ENCODE measurements at regions not wholly inside any gene's neighbourhood (a gene's known extent, or its start where the extent isn't known, plus 50 kb on each side); places are given as distances from the start of the nearest gene placed in this dataset.

DNA sequence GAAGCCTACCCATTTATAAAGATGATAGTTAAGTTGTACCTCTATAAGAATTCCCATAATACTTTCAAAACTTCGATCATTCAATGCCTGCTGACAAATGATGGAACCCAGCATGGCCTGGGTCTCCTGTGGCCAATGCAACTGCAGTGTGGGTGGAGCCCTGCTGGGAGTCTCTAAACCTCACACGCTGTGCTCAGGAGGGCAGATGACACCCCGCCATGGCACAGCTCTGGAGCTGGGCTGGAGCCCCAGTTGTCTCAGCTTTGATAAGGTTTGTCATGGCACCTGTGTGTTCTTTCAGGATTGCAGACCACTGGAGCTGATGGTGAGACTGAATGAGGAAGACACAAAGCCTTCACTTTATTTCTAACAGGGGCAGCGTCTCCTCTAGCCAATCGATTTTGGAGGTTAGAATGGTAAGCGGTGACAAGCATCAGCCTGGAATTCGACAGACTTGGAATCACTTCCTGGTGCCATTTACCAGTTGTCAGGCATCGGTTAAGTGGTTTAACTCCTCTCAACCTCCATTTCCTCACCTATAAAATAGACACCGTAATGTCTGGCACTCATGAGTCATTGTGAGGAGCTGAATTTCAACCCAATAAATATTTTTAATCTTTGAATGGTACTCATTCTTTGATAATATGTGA, 383.6 kb upstream of the SALL3 start:
- no peak for DNase-seq (ENCODE audit: low spot score)

DNA sequence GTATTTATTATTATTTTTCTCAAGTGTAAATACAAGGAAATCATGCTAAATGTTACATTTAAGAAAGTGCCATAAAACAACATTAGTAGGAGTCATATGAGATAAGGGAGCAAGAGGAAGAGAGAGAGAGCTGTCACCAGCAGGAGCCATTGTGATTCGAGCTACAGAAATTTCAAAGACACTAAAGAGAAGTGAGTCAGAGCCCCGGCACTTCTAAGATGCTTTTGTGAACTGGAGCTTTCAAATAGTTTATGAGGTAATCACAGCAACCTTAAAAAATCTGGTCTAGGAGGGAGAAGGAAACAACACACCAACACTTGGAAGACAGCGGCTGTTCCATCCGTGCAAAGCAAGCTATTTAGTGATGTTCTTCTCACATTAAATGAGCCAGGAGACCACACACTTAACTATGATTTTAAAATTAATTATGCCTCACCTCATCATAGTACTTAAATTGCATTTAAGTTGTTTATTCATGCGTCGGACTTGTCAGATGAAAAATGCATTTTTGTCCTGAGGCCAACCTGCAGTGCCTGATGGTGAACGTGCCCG, 382.7 kb upstream of the SALL3 start:
- DNase-seq (ENCODE audit: low spot score) = no peak

DNA sequence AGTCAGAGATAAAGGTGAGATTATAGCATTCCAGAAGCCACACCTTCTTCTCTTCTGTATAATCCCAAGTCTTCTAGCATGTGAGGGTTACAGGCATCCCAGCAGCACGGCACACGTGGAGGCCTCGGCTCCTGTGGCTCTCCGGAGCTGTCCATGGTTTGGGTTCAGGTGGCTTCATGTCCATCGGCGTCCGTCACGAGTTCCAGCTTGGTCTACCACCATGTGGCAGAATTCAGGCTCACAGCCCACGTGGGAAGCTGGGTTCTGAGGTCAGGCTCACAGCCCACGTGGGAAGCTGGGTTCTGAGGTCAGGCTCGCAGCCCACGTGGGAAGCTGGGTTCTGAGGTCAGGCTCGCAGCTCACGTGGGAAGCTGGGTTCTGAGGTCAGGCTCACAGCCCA, 378.3 kb upstream of the SALL3 start:
- DNase-seq (ENCODE audit: low spot score) = no peak

DNA sequence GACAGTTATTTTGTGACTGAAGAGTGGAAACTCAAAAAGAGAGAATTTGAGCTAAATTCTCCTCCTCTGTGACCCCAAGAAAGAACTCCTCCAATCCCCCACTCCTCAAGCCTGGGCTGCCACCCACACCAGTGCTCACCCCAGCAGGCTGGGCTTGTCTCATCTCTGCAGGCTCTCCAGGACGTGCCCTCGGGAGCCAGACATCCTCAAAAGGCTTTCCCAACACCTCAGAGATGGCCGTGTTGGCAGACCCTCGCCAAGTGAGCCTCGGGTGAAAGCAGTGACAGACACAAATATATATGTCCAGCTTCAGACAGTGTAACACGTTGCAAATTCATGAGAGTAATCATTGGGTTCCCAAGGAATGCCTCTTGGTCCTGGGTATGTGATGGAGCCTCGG, 377.7 kb upstream of the SALL3 start:
- no peak for DNase-seq (ENCODE audit: low spot score)

DNA sequence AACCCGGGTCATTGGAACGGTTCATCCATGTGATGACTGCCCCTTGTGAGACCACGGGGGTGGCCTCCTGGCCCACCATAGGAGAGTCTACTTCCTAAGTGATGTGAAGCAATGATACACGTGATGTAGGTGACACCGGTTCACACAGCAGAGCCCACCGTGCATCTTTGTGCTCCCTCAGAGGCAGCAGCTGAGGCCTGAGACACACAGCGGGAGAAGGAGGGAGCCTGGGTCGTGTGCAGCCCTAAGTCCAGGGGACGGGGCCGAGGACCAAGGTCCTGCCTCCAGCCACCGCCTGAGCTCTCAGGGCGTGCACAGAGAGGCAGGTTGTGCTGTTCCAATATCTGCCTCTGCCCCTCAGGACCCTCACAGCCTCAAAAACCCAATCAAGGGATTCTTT, 377.2 kb upstream of the SALL3 start:
- DNase-seq (ENCODE audit: low spot score) = no peak

DNA sequence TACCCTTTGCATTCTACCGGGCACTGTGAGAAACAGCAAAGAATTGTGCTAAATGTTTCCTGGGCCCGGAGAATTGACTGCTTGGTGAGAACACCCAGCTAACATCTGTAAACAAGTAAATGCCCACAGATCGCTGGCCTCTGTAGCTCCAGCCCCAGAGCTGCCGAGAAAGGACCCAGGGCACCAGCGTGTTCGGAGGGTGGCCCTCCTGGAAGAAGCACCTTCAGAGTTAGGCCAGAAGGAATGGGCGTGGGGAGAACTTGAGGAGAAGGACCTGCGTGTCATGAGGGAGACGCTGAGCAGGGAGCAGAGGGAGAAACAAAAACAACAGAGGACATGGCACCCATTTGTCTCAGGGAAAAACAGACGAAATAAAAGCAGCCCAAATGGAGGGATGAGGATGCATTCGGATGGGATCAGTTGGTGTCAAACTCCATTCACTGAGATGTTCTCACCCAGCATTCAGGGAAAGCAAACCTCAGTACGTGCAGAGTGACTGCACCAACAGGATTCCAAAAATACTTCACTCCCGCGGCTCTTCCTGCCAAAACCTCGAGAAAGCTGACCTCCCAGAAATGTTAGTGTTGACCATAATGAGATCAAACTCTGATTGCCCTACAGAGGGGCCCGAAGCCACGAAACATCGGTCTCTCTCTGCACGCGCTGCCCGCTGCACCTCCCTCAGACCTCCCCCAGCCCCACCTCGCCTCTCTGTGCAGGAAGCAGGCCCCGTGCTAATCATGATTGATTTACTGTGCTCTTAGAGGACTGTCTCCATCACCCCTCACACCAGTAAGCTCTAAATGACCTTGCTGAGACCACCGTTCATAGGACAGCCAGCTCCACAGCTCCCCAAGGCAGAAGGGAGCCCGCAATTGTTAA, 376.3 kb upstream of the SALL3 start:
- no peak for DNase-seq (ENCODE audit: low spot score)

DNA sequence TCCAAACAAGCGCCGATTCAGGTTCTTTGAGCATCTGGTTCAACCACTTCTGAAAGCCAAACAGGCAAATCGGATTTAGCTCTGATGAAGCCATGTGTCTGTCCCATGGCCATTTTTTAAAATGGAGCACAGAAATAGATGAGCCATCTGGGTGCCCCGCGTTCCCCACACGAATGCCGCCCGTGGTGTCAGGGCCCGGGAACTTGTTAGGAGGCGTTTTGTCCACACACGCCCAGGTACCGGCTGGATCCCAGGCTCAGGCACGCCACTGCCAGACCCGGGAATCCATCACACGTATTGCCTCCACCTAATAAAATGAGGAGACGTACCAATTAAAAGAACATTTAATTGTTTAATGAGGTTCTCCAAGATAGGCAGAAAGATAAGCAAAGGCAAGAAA, 374.4 kb upstream of the SALL3 start:
- no peak for DNase-seq (ENCODE audit: low spot score)

DNA sequence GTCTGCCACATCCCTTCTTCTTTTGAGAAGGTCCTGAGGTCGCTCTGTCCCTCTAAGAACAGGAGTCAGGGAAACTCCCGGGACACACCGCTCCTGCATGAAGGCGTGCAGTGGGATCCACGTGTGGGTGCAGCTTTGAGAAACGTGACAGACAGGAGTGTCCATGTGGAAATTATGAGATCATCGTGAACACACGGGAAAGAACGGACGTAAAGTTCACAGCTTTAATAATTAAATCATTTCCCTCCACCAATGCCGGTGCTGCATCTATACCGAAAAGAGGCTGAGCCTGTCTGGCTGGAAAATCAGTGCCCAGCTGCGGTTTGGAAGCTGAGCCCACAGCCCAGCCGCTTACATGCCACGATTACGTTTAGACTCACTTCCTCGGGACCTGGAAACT, 372.4 kb upstream of the SALL3 start:
- no peak for DNase-seq (ENCODE audit: low spot score)

DNA sequence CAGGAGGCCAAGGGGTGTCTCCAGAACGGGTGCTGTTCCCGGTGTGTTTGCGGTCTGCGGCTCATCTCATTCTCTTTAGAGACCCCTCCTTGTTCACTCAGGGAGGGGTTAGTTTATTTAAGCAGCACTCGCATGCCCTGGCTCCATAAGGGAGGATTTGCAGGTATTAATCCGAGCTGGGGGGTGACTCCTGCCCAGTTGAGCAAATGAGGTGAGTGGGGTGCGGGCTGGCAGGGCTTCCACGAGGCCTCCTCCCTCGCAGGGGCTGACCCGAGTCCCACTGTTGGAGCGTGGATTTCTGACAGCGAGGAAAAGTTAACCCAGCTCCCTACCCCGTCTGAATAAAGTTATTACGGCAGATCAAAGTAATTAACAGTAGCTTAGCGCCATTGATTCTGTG, 371.8 kb upstream of the SALL3 start:
- no peak for DNase-seq (ENCODE audit: low spot score)

DNA sequence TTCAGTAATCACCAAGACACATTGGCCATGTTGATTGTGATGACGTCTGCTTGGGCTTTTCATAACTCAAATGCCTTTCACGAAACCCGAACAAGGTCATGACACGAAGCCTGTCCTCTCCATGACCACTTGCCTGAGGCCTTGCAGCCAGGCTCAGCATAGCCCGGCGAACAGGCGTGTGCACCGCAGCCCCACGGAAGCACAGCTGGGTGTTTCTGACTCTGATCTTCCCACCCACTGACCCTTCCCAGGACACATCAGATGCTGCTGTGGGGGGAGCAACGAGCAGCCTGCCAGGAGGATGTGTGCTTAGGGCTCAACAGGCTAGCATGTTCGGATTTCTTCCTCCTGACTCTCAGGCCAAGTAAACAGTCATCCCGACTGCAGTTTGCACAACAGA, 369.4 kb upstream of the SALL3 start:
- no peak for DNase-seq (ENCODE audit: low spot score)

DNA sequence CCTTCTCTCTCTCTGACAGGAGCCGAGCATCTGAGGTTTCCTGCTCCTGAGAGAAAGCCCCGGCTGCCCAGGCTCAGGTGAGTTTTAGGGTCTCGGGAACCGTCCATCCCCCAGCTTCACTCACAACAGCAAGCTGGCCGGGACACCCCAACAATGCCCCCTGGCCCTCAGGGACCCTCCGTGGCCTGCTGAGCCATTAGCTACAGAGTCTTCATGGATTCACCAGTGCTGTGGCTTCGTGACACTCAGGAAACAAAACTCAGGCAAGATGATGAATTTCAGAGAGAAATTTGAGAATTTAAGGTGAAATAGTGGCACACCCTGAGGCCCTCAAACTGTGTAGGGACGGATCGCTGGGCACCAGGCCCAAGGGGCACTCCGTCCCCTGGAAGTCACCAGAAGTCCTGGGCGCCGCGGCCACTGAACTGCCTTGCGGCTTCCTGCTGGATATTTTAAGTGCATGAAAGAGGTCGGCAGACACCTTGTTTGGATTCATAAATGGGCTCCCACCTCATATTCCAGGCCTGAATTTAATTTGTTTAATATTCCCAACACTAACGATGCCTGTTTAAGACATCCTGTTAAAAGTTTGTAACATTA, 368.3 kb upstream of the SALL3 start:
- DNase-seq (ENCODE audit: low spot score) = no peak

DNA sequence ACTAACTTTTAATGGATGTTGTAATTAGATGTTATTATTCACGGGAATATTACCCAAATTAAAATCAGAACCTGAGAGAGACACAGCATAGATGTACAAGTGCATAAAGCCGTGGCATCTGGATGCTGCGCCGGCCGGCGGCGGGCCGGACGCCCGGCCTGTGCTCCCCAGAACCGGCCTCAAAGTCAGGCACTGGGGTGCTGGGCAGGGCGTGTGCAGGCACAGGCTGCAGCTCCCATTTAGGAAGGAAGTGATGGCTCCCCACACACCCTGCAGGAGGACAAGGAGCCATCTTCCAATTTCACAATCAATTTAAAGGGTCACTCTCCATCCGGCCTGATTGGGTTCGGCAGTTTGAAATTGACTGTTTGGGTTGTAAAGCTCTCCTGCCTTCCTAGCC, 367.7 kb upstream of the SALL3 start:
- peak; percentile 13 for DNase-seq (ENCODE audit: low spot score)

DNA sequence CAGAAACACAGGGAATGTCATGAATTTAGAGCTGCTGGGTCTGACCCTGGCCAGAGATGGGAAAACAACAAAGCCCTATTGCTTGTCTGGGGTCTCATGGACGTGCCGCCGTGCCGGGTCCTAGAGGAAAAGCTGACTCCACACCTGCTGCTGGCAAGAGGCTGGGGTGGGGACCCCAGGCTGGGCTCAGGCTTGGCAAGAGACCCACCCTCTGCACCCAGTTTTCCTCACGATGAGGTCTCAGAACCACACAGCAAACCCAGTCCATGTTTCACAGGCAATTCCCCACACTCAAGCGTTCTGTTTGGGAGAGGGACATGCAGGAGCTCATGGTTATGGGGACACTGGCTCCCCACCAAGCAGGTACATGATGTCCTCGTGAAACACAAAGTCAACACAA, 367.3 kb upstream of the SALL3 start:
- DNase-seq (ENCODE audit: low spot score) = no peak

DNA sequence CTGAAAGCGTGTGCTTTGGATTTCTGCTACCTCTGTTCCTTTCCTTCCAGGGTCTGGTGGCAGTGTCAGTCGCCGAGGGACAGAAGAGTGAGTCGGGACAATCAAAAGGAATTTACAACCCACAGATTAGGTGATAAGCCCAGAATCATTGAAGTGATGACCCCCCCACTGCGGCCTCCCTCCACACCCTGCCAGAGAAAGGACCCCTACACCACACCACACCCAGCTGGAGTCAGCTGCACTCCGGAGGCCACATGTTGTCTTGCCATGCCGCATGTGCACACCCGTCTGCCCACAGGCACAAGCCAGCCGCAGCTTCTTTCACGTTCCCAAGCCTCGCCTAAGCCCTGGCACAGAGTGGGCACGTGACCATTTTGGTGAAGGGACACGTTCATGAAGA, 366.8 kb upstream of the SALL3 start:
- DNase-seq (ENCODE audit: low spot score) = no peak

DNA sequence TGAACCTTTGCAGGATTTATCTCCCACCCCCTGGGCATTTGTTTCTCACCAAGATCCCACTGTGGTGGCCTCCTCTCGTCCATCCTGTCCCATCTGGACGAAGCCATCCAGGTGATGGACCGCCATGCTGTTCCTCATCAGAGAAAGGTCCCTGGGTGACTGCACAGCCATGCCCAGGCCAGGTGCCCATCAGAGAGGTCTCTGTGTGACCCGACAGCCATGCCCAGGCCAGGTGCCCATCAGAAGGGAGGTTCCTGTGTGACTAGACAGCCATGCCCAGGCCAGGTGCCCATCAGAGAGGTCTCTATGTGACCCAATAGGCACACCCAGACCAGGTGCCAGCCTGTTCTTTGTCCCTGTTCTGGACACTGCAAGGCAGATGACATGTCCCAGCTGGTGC, 360.9 kb upstream of the SALL3 start:
- no peak for DNase-seq (ENCODE audit: low spot score)

DNA sequence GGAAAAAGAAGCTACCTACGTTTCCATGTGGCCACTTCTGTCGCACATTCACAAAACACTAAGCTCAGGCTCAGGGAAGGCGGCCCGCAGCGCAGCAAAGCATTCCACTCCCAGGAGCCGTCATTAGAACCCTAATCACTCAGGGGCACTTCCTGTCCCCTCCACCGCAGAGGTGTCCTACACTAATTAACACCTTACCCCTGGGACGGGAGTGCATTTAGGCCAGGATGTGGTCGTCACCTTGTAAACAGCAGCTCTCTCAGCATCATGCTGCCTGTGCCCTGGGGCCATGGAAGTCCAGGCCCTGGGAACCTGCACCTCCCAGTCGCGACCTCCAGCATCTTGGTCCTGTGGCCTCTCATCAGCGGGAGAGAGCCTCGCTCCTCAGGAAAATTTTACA, 359.8 kb upstream of the SALL3 start:
- no peak for DNase-seq (ENCODE audit: low spot score)

DNA sequence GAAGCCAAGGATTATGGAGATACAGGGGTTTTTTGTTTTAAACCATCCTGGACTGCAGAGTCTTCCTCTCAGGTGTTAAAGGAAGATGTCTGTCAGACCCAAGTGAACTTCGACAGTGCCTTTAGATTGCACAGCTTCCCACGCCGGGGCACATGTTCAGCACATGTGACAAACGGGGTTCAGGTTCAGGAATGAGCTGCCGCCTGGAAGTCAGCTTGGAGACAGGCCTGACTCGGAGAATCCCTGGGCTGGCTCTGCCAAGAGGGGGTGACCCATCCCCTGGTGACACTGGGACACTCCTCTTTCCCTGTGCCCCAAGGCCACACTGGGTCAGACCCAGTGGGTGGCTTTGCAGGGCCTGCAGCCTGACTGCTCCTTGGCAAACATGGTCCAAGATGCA, 359.3 kb upstream of the SALL3 start:
- DNase-seq (ENCODE audit: low spot score) = no peak

DNA sequence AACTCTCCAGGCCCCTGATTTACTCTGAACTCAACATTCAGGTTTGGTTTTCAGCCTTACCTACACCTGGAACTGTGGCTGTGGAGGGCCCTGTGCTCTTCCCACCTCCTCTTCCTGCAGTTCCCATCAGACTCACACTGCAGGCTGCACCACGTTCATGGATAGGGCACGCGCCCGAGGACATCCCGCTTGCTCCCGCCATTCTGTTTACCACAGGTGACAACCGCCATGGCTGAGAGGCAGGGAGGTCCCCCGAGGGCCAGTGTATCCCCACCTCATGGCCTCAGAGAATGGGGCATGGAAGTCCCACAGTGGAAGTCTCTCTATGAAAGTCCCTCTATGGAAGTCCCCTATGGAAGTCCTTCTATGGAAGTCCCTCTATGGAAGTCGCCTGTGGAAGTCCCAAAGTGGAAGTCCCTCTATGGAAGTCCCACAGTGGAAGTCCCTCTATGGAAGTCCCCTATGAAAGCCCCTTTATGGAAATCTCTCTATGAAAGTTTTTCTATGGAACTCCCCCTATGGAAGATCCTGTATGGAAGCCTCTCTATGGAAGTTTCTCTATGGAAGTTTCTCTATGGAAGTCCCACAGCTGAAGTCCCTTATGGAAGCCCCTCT, 358.4 kb upstream of the SALL3 start:
- no peak for DNase-seq (ENCODE audit: low spot score)

DNA sequence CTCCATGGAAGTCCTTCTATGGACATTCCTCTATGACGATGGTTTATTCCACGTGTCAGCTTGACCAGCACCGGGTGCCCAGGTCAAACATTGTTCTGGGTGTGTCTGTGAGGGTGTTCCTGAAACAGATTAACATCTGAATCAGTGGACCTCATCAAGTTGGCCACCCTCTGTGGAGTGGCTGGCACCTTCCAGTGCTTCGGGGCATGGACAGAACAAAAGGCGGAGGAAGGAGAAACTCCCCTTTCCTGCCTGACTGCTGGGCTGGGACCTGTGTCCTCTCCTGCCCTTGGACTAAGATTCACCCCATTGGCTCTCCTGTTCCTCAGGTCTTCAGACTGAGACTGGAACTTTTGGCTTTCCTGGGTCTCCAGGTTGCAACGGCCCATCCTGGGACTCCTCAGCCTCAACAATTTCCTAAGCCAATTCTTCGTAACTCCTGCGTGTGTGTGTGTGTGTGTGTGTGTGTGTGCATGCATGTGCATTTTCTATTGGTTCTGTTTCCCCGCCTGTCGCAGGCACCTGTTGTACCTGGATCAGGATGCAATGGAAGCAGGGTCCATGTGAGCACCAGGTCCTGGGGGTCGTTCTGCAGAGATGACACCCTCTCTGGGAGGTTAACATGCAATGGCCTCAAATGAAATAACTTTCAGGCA, 357.2 kb upstream of the SALL3 start:
- no peak for DNase-seq (ENCODE audit: low spot score)

DNA sequence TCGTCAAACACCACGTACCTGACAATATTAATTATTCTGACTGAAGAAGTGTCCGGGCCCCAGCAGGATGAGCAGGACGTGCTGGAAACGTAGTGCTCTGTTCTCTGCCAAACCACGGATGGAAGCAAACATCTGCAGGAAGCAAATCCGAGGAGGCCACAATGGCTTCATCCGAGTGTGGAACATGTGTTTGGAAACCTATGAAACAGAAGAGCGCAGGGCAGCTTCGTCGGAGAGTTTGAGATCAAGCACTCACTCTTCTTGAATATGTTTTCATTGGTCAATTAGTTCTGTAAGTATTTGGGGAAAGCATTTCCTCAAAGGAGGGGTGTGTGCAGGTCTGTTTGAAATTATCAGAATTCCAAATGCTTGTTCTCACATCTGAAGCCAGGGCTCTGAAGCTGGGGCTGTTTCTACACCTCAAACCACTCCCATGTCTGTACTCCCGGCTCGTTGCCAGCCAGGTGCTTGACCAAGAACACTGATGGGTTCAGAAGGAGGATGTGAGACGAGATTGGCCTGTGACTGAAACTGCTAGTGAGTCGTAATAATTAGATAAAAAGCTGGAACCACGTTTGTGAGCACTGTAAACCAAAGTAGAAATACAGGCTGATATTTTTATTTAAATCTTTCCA, 356.6 kb upstream of the SALL3 start:
- DNase-seq (ENCODE audit: low spot score) = no peak

DNA sequence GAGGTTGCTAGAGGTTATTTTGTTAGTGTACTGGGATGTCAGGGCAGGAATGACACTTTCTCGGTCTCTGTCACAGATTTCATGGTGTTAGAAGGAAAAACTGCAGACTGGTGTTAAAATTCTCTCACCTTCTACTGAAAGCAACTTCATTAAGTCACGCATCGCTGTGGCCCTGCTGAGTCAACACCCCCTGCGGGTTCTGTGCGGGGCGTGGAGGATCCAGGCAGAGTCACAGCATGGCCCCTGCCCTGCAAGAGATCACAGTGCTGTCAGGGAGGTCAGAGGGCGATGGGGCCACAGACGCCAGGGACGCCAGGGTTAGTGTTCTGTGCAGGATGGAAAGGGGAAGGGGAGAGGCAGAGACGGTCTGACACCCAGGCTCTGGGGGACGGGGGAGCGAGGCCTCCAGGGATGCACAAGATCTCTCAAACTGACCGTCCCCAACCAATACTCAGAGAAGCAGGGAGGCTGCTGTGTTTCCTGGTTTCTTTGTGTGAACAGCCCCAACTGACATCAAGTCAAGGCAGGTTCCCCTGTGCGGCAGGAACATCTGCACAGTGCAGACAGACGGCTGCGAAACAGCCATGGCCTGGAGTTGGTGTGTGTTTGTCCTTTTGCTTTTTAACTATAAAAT, 354.9 kb upstream of the SALL3 start:
- DNase-seq (ENCODE audit: low spot score) = no peak

Data from globus pallidus (tissue), 1 donor.